Activated T-helper 1 cell treated with anti-CD3 and anti-CD28 coated beads, Interleukin-12 subunit alpha, Interleukin-12 subunit beta, Interleukin-2, Interleukin-4 antibody, amounts not matched to agents 30 ng/mL and 10 ng/mL and 1 ng/mL, durations not matched to agents 14 hours and 24 hours and 36 hours (primary cell): ENCODE measurements at regions not wholly inside any gene's neighbourhood (a gene's known extent, or its start where the extent isn't known, plus 50 kb on each side); places are given as distances from the start of the nearest gene placed in this dataset.

ENCODE experiments used
- DNase-seq: peaks from one replicate; pipeline ENCODE4 v3.0.0; 2021; ENCODE audit warnings: low spot score
- H3K27ac Mint-ChIP-seq: one replicate; pipeline ENCODE4 v1.8.0; 2021; ENCODE audit warnings: mild to moderate bottlenecking, mixed read lengths
- H3K27me3 Mint-ChIP-seq: one replicate; pipeline ENCODE4 v1.8.0; 2022; ENCODE audit warnings: mild to moderate bottlenecking, moderate library complexity, mixed read lengths; ENCODE audit not compliant: insufficient read depth
- H3K36me3 Mint-ChIP-seq: one replicate; pipeline ENCODE4 v1.8.0; 2021; ENCODE audit warnings: low read depth, mixed read lengths
- H3K4me1 Mint-ChIP-seq: one replicate; pipeline ENCODE4 v1.8.0; 2021; ENCODE audit warnings: low read depth, mixed read lengths
- H3K4me3 Mint-ChIP-seq: one replicate; pipeline ENCODE4 v1.8.0; 2021; ENCODE audit warnings: mild to moderate bottlenecking, moderate library complexity, mixed read lengths
- H3K9me3 Mint-ChIP-seq: one replicate; pipeline ENCODE4 v1.8.0; 2021; ENCODE audit warnings: mixed read lengths
- intact Hi-C: fragments of 100-400 bp; cut with micrococcal nuclease; formaldehyde crosslinking; loops from one replicate; pipeline ENCODE4 v1.15.1; 2024

DNA sequence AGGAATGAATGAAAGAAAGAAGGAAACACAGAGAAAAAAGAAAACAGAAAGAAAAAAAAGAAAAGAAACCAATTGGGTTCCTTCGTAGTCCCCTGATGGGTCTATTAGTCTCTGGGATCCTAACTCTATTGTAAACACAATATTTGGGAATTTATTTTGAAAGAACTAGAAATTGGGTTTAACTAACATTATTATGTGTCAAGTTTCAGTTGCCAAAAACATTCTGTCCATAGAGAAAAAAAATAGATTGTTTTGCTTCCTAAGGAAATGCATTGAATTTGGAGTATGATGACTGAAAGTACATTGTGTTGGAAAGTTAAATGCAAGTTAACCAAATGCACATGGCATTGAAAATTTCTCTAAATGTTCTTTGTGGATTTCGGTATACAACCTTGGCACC lies 52.8 kb upstream of the PPP1R12A start:
- Mint-ChIP-seq H3K9me3 (no peaks in the 10 kb centered on the region), H3K36me3 (no peaks in the 10 kb centered on the region)
- DNase-seq, result no peak

More for the DNA sequence above, 52.8 kb upstream of the PPP1R12A start:
- H3K27ac Mint-ChIP-seq, result no peak overlapping the region
- H3K4me3 Mint-ChIP-seq, result no peak overlapping the region
- H3K27me3 Mint-ChIP-seq, result peaks cover 11% of the 10 kb centered on the region
- intact Hi-C loops, result no loop called here
- peaks cover 4% of the 10 kb centered on the region for H3K4me1 Mint-ChIP-seq
